DOHH2 (cell line): ENCODE measurements at regions not wholly inside any gene's neighbourhood (a gene's known extent, or its start where the extent isn't known, plus 50 kb on each side); places are given as distances from the start of the nearest gene placed in this dataset.

Experiments
- EZH2phosphoT487 ChIP-seq: fragments of 200-600 bp; sonication (generic); IDR thresholded peaks from 2 replicates; pipeline ENCODE4 v1.6.1; 2017; ENCODE audit warnings: borderline replicate concordance, mild to moderate bottlenecking, antibody characterized with exemption, low read length, moderate library complexity, mixed read lengths
- TF ChIP-seq, protein P1 (sequence below): fragments of 200-600 bp; sonication (generic); IDR thresholded peaks from one replicate; pipeline ENCODE4 v1.5.1; 2014; ENCODE audit warnings: antibody characterized with exemption, mild to moderate bottlenecking, low read depth, low read length; ENCODE audit not compliant: poor library complexity, severe bottlenecking

DNA sequence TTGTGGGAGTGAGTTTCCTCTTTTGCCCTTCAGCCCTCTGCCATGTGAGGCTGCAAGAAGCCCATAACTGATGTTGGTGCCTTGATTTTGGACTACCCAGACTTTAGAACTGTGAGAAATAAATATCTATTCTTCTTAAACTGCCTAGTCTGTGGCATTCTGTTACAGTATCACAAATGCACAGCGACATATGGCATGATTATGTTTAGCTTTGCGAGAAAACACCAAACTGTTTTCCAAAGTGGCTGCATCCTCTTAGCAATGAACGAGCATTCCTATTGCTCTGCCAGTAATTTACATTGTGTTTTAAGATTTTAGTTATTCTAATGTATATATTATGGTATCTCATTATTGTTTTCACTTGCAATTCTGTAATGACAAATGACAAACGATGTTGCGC is 246.7 kb downstream of the HLX start:
- no peak for TF ChIP-seq EZH2phosphoT487
- TF ChIP-seq, protein P1, sequence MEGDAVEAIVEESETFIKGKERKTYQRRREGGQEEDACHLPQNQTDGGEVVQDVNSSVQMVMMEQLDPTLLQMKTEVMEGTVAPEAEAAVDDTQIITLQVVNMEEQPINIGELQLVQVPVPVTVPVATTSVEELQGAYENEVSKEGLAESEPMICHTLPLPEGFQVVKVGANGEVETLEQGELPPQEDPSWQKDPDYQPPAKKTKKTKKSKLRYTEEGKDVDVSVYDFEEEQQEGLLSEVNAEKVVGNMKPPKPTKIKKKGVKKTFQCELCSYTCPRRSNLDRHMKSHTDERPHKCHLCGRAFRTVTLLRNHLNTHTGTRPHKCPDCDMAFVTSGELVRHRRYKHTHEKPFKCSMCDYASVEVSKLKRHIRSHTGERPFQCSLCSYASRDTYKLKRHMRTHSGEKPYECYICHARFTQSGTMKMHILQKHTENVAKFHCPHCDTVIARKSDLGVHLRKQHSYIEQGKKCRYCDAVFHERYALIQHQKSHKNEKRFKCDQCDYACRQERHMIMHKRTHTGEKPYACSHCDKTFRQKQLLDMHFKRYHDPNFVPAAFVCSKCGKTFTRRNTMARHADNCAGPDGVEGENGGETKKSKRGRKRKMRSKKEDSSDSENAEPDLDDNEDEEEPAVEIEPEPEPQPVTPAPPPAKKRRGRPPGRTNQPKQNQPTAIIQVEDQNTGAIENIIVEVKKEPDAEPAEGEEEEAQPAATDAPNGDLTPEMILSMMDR: no peak
